ENCODE measurements at regions not wholly inside any gene's neighbourhood (a gene's known extent, or its start where the extent isn't known, plus 50 kb on each side); places are given as distances from the start of the nearest gene placed in this dataset.

DNA sequence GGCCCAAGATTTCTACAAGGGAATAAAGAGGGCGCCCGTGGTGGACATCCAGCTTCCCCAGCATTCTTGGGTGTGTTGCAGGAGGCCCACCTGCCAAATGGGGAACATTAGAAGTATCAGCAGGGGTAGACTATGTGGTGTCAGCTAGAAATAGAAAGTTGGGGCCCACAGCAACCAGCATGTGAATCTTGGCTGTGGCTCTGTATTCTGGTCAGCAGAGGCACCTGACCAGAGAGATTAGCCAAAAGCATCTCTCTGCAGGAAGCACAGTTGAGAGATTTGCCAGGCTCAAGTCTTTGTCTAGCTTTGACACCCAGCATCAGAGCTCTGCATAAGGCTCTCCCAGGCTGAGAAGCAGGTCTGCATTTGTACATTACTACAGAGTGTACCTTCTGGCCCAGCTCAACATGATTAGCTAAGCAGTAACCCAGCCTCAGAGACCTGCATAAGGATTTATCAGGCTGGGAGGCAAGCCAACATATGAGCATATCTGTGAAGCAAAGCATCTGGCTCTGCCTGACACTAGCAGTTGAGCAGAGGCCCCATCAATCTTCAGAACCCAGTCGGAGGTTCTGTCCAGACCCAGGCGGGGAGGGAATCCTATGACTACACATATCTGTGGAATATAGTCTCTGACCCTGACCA is 79.9 kb downstream of the MS4A13 start:
- no peak for TF ChIP-seq YY1 (IDR thresholded peaks at IDR 0.05; ENCODE audit: insufficient read depth, insufficient read length)
- no peak for TF ChIP-seq ZNF274 (IDR thresholded peaks at IDR 0.05; ENCODE audit: low read depth, low read length)
- no peak for TF ChIP-seq SUZ12 (IDR thresholded peaks at IDR 0.05; ENCODE audit: extremely low read depth, insufficient read depth, insufficient read length)

All from NT2/D1 (cell line).